NT2/D1 (cell line): ENCODE measurements at regions not wholly inside any gene's neighbourhood (a gene's known extent, or its start where the extent isn't known, plus 50 kb on each side); places are given as distances from the start of the nearest gene placed in this dataset.

Source experiments
- SUZ12 ChIP-seq: IDR thresholded peaks from 2 replicates; pipeline ENCODE4 v1.6.1; 2011; ENCODE audit not compliant: insufficient read length, insufficient read depth; ENCODE audit errors: extremely low read depth
- YY1 ChIP-seq: IDR thresholded peaks from 2 replicates; pipeline ENCODE4 v1.6.1; 2011; ENCODE audit not compliant: insufficient read length, insufficient read depth
- ZNF274 ChIP-seq: IDR thresholded peaks from 2 replicates; pipeline ENCODE4 v1.6.1; 2011; ENCODE audit warnings: mild to moderate bottlenecking, low read depth, low read length

- no peak for TF ChIP-seq SUZ12
- no peak for TF ChIP-seq YY1
- no peak for TF ChIP-seq ZNF274
Observed at GRCh38 chr2:120465701-120465988, 119.7 kb downstream of the INHBB start.
